Kidney epithelial cell (primary cell): ENCODE measurements at regions not wholly inside any gene's neighbourhood (a gene's known extent, or its start where the extent isn't known, plus 50 kb on each side); places are given as distances from the start of the nearest gene placed in this dataset.

Experiments used
- DNase-seq: peaks from one replicate; pipeline ENCODE4 v3.0.0-alpha.2; 2010; ENCODE audit warnings: low read depth
- H3K27me3 ChIP-seq: 2 replicates; pipeline ENCODE4 v1.6.0; 2011; ENCODE audit warnings: low read length; ENCODE audit not compliant: control insufficient read depth, insufficient read depth
- H3K36me3 ChIP-seq: 2 replicates; pipeline ENCODE4 v1.5.1; 2011; ENCODE audit warnings: low read length; ENCODE audit not compliant: control insufficient read depth, insufficient read depth
- H3K4me3 ChIP-seq: 2 replicates; pipeline ENCODE4 v1.5.1; 2011; ENCODE audit warnings: low read depth, mild to moderate bottlenecking, control low read depth, low read length
- TF ChIP-seq, protein P1 (sequence below): IDR thresholded peaks from 2 replicates; pipeline ENCODE4 v1.5.1; 2011; ENCODE audit warnings: mild to moderate bottlenecking, moderate library complexity, low read length, control low read depth, inconsistent platforms; ENCODE audit not compliant: insufficient read depth, poor library complexity, severe bottlenecking

DNA sequence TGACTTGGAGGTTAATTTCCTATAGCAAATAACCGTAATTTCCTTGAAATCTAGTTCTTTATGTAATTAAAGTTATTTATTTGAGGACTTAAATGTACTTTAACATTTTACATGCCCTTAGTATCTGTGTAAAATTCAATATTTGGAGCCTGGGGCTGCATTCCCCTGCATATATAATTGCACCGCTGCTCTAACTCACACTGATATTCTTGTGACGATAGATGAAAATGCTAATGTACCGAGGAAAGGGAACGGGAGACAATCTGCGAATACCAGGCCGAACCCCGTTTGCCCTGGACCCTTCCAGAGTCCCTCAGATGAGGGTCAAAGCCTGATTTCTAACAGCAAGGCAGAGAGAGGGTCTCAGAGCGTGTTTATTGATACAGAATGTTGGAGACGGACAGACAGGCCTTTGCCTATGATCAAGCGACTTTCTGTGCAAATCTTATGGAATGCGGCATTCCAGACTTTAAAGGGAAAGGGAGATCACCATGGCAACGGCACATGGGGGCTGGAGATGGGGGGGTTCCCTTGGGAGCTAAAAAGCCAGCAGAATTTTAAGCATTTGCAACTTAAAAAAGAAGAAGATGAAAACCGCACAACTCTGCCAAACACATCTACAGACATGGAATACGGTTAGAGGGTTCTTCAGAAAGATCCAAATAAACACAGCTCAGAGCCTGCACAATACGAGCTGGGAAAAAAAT lies 57.6 kb upstream of the TWIST2 start:
- TF ChIP-seq, protein P1, sequence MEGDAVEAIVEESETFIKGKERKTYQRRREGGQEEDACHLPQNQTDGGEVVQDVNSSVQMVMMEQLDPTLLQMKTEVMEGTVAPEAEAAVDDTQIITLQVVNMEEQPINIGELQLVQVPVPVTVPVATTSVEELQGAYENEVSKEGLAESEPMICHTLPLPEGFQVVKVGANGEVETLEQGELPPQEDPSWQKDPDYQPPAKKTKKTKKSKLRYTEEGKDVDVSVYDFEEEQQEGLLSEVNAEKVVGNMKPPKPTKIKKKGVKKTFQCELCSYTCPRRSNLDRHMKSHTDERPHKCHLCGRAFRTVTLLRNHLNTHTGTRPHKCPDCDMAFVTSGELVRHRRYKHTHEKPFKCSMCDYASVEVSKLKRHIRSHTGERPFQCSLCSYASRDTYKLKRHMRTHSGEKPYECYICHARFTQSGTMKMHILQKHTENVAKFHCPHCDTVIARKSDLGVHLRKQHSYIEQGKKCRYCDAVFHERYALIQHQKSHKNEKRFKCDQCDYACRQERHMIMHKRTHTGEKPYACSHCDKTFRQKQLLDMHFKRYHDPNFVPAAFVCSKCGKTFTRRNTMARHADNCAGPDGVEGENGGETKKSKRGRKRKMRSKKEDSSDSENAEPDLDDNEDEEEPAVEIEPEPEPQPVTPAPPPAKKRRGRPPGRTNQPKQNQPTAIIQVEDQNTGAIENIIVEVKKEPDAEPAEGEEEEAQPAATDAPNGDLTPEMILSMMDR, result no peak
- no peaks in the 10 kb centered on the region for H3K36me3 ChIP-seq
- H3K27me3 ChIP-seq, result no peaks in the 10 kb centered on the region
- H3K4me3 ChIP-seq, result no peak overlapping the region
- no peak for DNase-seq

DNA sequence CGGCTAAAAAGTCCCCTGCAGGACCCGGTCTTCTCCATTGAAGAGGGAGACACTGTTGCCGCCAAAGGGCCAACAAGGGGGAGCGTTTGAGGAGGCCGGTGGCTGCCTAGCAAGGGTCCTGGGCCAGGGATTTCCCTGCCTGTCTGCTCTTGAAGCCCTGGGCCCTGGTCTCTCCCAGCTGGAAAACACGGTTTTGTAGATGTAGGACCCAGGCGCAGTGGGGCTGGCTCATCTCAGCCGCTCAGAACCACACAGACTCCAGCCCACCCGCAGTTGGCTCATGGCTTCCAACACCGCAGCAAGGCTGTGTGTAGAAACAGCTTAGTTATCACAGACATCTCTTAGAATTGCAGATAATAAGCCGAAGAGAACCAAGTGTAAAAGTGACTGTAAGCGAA lies 57.1 kb upstream of the TWIST2 start:
- no peak for DNase-seq
- TF ChIP-seq, protein P1, result no peak

DNA sequence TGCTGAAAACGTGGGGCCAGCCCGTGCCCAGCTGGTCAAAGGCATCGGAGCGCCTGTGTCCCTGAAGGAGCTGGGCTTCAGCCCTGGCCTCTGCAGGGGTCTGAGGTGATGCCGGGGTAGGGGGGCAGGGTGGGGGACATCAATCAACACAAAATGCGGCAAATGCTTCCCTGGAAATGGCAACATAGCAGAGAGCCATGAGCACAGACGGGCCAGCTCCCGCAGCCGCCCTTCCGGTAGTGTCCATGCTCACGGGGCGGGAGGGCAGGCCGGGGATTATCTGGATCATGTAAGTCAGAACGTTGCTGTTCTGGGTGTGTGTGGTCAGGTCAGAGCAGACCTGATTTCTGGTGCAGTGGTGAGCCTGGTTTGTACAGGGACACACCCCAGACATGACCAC lies 56.5 kb upstream of the TWIST2 start:
- Histone ChIP-seq H3K27me3 (no peaks in the 10 kb centered on the region), H3K36me3 (no peaks in the 10 kb centered on the region), H3K4me3 (no peak overlapping the region)
- DNase-seq, result no peak
- TF ChIP-seq, protein P1, result no peak

More for the DNA sequence above, 57.1 kb upstream of the TWIST2 start:
- Histone ChIP-seq H3K27me3 (no peaks in the 10 kb centered on the region), H3K36me3 (no peaks in the 10 kb centered on the region), H3K4me3 (no peak overlapping the region)

GRCh38 chr2:238793306-238793705 lies 54.6 kb upstream of the TWIST2 start:
- Histone ChIP-seq H3K27me3 (no peaks in the 10 kb centered on the region), H3K4me3 (no peak overlapping the region), H3K36me3 (no peaks in the 10 kb centered on the region)
- DNase-seq, result no peak
- TF ChIP-seq, protein P1, result no peak

GRCh38 chr2:238793801-238794449 lies 54.0 kb upstream of the TWIST2 start:
- Histone ChIP-seq H3K36me3 (no peaks in the 10 kb centered on the region), H3K27me3 (no peaks in the 10 kb centered on the region), H3K4me3 (no peak overlapping the region)
- DNase-seq, result no peak
- TF ChIP-seq, protein P1, result no peak
